Mucosa of gallbladder (tissue), 1 donor: ENCODE measurements at regions not wholly inside any gene's neighbourhood (a gene's known extent, or its start where the extent isn't known, plus 50 kb on each side); places are given as distances from the start of the nearest gene placed in this dataset.

Source experiments
- DNase-seq: peaks from one replicate; pipeline ENCODE4 v3.0.0-alpha.2; 2020; ENCODE audit warnings: low spot score
- donor health status: DM: no; HTN: no; CAD: no.

- DNase-seq, result no peak
Measured at GRCh38 chr2:217339753-217340152, 479.9 kb upstream of the TNP1 start.

- no peak for DNase-seq
Measured at GRCh38 chr2:217338306-217338916, 478.5 kb upstream of the TNP1 start.

- no peak for DNase-seq
Measured at GRCh38 chr2:217337771-217338170, 477.9 kb upstream of the TNP1 start.

- DNase-seq, result no peak
Measured at GRCh38 chr2:217336694-217337093, 476.8 kb upstream of the TNP1 start.

GRCh38 chr2:217335341-217335966 lies 475.6 kb upstream of the TNP1 start:
- DNase-seq, result peak; percentile 64

GRCh38 chr2:217334561-217334960 lies 474.7 kb upstream of the TNP1 start:
- DNase-seq, result no peak

- peak; percentile 68 for DNase-seq
Measured at GRCh38 chr2:217332866-217333265, 473.0 kb upstream of the TNP1 start.

- DNase-seq, result no peak
Measured at GRCh38 chr2:217332417-217332791, 472.5 kb upstream of the TNP1 start.

GRCh38 chr2:217331523-217332416 lies 471.9 kb upstream of the TNP1 start:
- DNase-seq, result peak; percentile 57

GRCh38 chr2:217330647-217331046 lies 470.8 kb upstream of the TNP1 start:
- DNase-seq, result no peak

GRCh38 chr2:217329023-217329431 lies 469.2 kb upstream of the TNP1 start:
- no peak for DNase-seq

- DNase-seq, result no peak
Measured at GRCh38 chr2:217328622-217328978, 468.7 kb upstream of the TNP1 start.

GRCh38 chr2:217327953-217328621 lies 468.2 kb upstream of the TNP1 start:
- DNase-seq, result no peak

GRCh38 chr2:217326238-217327022 lies 466.6 kb upstream of the TNP1 start:
- DNase-seq, result no peak

- no peak for DNase-seq
Measured at GRCh38 chr2:217325816-217326215, 466.0 kb upstream of the TNP1 start.

GRCh38 chr2:217325251-217325650 lies 465.4 kb upstream of the TNP1 start:
- no peak for DNase-seq

- no peak for DNase-seq
Measured at GRCh38 chr2:217316743-217317142, 456.9 kb upstream of the TNP1 start.

- DNase-seq, result no peak
Measured at GRCh38 chr2:217314021-217314460, 454.2 kb upstream of the TNP1 start.

- no peak for DNase-seq
Measured at GRCh38 chr2:217313386-217313785, 453.5 kb upstream of the TNP1 start.

- DNase-seq, result no peak
Measured at GRCh38 chr2:217309056-217309455, 449.2 kb upstream of the TNP1 start.

GRCh38 chr2:217307023-217307422 lies 447.2 kb upstream of the TNP1 start:
- DNase-seq, result no peak

- no peak for DNase-seq
Measured at GRCh38 chr2:217305882-217306281, 446.0 kb upstream of the TNP1 start.
